ENCODE measurements at regions not wholly inside any gene's neighbourhood (a gene's known extent, or its start where the extent isn't known, plus 50 kb on each side); places are given as distances from the start of the nearest gene placed in this dataset.
A peak's percentile ranks its signal among the peaks of the same experiment; 100 is the strongest.

DNA sequence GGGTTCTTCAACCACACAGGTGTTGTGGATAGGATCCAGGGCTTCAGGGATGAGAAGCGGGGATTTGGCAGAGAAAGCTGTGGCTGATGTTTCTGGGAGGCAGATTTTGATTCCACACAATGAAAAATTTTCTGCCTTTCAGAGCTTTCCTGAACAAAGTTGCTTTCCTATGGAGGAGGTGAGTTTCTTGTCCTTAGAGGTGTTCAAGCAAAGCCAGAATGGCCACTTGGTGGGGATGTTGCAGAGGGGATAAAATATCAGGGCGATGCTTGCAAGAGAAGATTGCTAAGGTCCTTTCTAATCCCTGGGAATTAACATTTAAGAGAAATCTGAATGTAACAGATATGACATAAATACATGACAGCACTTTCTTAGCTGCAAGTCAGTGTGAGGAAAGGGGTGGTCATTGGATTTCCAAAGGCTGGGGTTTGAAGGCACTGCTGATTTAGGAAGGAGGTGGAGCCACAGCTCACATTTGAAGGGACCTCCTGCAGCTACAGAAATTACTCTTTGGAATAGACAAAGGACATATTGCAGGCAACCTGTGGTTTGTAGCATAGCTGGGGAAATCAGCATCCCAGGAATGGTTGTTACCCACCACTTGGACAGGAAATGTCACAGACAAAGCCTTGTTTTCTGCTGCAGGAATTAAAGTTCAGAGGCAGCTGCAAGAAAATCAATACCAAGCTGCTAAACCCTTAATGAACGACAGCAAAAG lies 271.1 kb upstream of the CHD6 start:
- 2% methylated on average over 3 of the region's 3 CpGs for WGBS (ENCODE audit: low lambda C conversion rate)
- FAIRE-seq (no peak), ATAC-seq (peak; percentile 36; the same call in 1 of the 3 replicates), DNase-seq (ENCODE audit: low spot score) (peak; percentile 18)
- H3K9me3 ChIP-seq (ENCODE audit: low read length), result no peaks in the 10 kb centered on the region
- H3K4me2 ChIP-seq (ENCODE audit: low read depth, low read length), result no peak overlapping the region
- H3K4me1 ChIP-seq (ENCODE audit: insufficient read depth, low read length), result no peaks in the 10 kb centered on the region
- intact Hi-C loops (cut with micrococcal nuclease; ENCODE audit: unreplicated experiment) (loop anchor here (5.0 kb wide), 1 partner anchor 1518 kb away; no protein-coding TSS in a partner anchor), in situ Hi-C loops (cut with HindIII; ENCODE audit: extremely low pct_ligation_motif_present, low pct_unique_long_range_greater_than_20kb) (no loop called here)
- no peak overlapping the region for H2AFZ ChIP-seq (ENCODE audit: low read length)
- no peaks in the 10 kb centered on the region for H4K20me1 ChIP-seq (ENCODE audit: insufficient read depth, low read length)
- peaks cover 2 to 5% of the 10 kb centered on the region in 2 experiments; a peak in 2 of 5 replicates for H3K27me3 ChIP-seq (ENCODE audit: control insufficient read depth in 1 of 2, insufficient read depth in 2 of 2, low read length in 2 of 2)
- no TSS peak for BruUV-seq (replicated peaks)
- ChIA-PET CTCF (ENCODE audit: low intra/inter-chr PET ratio, low total read pairs) (interaction anchor here (1.3 kb wide), 1 partner anchor 1298 kb away, joined by 3 read pairs; no protein-coding TSS in a partner anchor), POLR2A (no interaction called here)
- H3K27ac ChIP-seq (ENCODE audit: extremely low read length, insufficient read depth, low read length), result no peak overlapping the region
- H3K79me2 ChIP-seq (ENCODE audit: insufficient read depth, low read length), result no peaks in the 10 kb centered on the region
- TF ChIP-seq CTCF (CRISPR knock-in tag; IDR thresholded peaks at IDR 0.05) (peak; percentile 46), RBAK (CRISPR knock-in tag; IDR thresholded peaks at IDR 0.05) (peak; percentile 90), ZNF451 (CRISPR knock-in tag; IDR thresholded peaks at IDR 0.05) (no peak), STAG1 (CRISPR knock-in tag; IDR thresholded peaks at IDR 0.05) (peak; percentile 58)
- no peak overlapping the region for H3K4me3 ChIP-seq (replicated peaks in 1 of 3; ENCODE audit: insufficient read depth in 1 of 3, low read depth in 2 of 3, low read length in 3 of 3)
- H3K9ac ChIP-seq (ENCODE audit: insufficient read depth, low read depth, low read length), result no peak overlapping the region
- no peaks in the 10 kb centered on the region for H3K36me3 ChIP-seq (replicated peaks in 1 of 2; ENCODE audit: control insufficient read depth in 1 of 2, insufficient read depth in 2 of 2, low read length in 2 of 2)

- intact Hi-C loops (cut with micrococcal nuclease; ENCODE audit: unreplicated experiment), result loop anchor here (5.0 kb wide), 1 partner anchor 1519 kb away; no protein-coding TSS in a partner anchor
- Histone ChIP-seq H3K4me2 (ENCODE audit: low read depth, low read length) (no peak overlapping the region), H3K27ac (ENCODE audit: extremely low read length, insufficient read depth, low read length) (no peak overlapping the region), H3K9me3 (ENCODE audit: low read length) (no peaks in the 10 kb centered on the region), H3K36me3 (replicated peaks in 1 of 2; ENCODE audit: control insufficient read depth in 1 of 2, insufficient read depth in 2 of 2, low read length in 2 of 2) (no peaks in the 10 kb centered on the region), H2AFZ (ENCODE audit: low read length) (no peak overlapping the region), H3K4me3 (replicated peaks in 1 of 3; ENCODE audit: insufficient read depth in 1 of 3, low read depth in 2 of 3, low read length in 3 of 3) (no peak overlapping the region), H3K27me3 (ENCODE audit: control insufficient read depth in 1 of 2, insufficient read depth in 2 of 2, low read length in 2 of 2) (peaks cover 2 to 5% of the 10 kb centered on the region in 2 experiments; a peak in 2 of 5 replicates), H4K20me1 (ENCODE audit: insufficient read depth, low read length) (no peaks in the 10 kb centered on the region), H3K79me2 (ENCODE audit: insufficient read depth, low read length) (no peaks in the 10 kb centered on the region), H3K9ac (ENCODE audit: insufficient read depth, low read depth, low read length) (no peak overlapping the region), H3K4me1 (ENCODE audit: insufficient read depth, low read length) (no peaks in the 10 kb centered on the region)
- no peak for DNase-seq (ENCODE audit: low spot score)
- in situ Hi-C loops (cut with HindIII; ENCODE audit: extremely low pct_ligation_motif_present, low pct_unique_long_range_greater_than_20kb), result no loop called here
- no peak for ATAC-seq
- FAIRE-seq, result no peak
- WGBS (ENCODE audit: low lambda C conversion rate), result 42% methylated on average over 8 of the region's 8 CpGs
- ChIA-PET CTCF (ENCODE audit: low intra/inter-chr PET ratio, low total read pairs) (interaction anchor here (1.3 kb wide), 1 partner anchor 1299 kb away, joined by 3 read pairs; no protein-coding TSS in a partner anchor), POLR2A (no interaction called here)
- no TSS peak for BruUV-seq (replicated peaks)
- TF ChIP-seq, protein P1, sequence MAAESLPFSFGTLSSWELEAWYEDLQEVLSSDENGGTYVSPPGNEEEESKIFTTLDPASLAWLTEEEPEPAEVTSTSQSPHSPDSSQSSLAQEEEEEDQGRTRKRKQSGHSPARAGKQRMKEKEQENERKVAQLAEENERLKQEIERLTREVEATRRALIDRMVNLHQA (CRISPR knock-in tag; IDR thresholded peaks at IDR 0.05), result no peak
- no peak for TF ChIP-seq POLR2AphosphoS2 (IDR thresholded peaks at IDR 0.05; ENCODE audit: low read depth, low read length)
- TF ChIP-seq SRSF9 (IDR thresholded peaks at IDR 0.05; ENCODE audit: borderline replicate concordance, insufficient read depth, low read depth, low read length, poor library complexity, severe bottlenecking), result no peak
- no peak for TF ChIP-seq ZBTB49 (CRISPR knock-in tag; IDR thresholded peaks at IDR 0.05; ENCODE audit: borderline replicate concordance)
- no peak for TF ChIP-seq NFKBIZ (CRISPR knock-in tag; IDR thresholded peaks at IDR 0.05)
- no peak for TF ChIP-seq ZNF543 (CRISPR knock-in tag; IDR thresholded peaks at IDR 0.05)
Measured at GRCh38 chr20:41888434-41888833, 270.3 kb upstream of the CHD6 start.
